CD14-positive monocyte (primary cell): ENCODE measurements at regions not wholly inside any gene's neighbourhood (a gene's known extent, or its start where the extent isn't known, plus 50 kb on each side); places are given as distances from the start of the nearest gene placed in this dataset.

Source experiments
- DNase-seq, 3 donors: peaks; one replicate each; pipeline ENCODE4 v3.0.0-alpha.2; 2011 to 2022
- H2AFZ ChIP-seq: 2 replicates; pipeline ENCODE4 v1.6.0; 2012; ENCODE audit warnings: mild to moderate bottlenecking, low read depth, low read length, inconsistent platforms; ENCODE audit not compliant: insufficient read depth, poor library complexity, severe bottlenecking
- H3K27ac ChIP-seq, 2 donors: 1 replicate in 1 of 2; 2 replicates in 1 of 2; pipeline ENCODE4 v1.5.1; 2012 to 2013; ENCODE audit warnings: low read length in 2 of 2, control low read depth in 1 of 2, inconsistent platforms in 1 of 2, low read depth in 1 of 2, mild to moderate bottlenecking in 1 of 2
- H3K27me3 ChIP-seq, 2 donors: one replicate each; pipeline versions ENCODE4 v1.6.0 to v1.6.1; 2011 to 2013; ENCODE audit warnings: low read length in 2 of 2; ENCODE audit not compliant: control insufficient read depth in 2 of 2, insufficient read depth in 2 of 2
- H3K36me3 ChIP-seq, 2 donors: replicated peaks in 1 of 2; 1 replicate in 1 of 2; 2 replicates in 1 of 2; pipeline versions ENCODE4 v1.5.1 to v1.6.1; 2012 to 2013; ENCODE audit warnings: low read length in 2 of 2, control low read depth in 1 of 2, inconsistent platforms in 1 of 2, mild to moderate bottlenecking in 1 of 2; ENCODE audit not compliant: insufficient read depth in 2 of 2, control insufficient read depth in 1 of 2
- H3K4me1 ChIP-seq, 2 donors: 1 replicate in 1 of 2; 2 replicates in 1 of 2; pipeline versions ENCODE4 v1.5.1 to v1.6.1; 2012 to 2013; ENCODE audit warnings: low read length in 2 of 2, control low read depth in 1 of 2, inconsistent platforms in 1 of 2, mild to moderate bottlenecking in 1 of 2, moderate library complexity in 1 of 2; ENCODE audit not compliant: insufficient read depth in 2 of 2, control insufficient read depth in 1 of 2
- H3K4me2 ChIP-seq: replicated peaks from 2 replicates; pipeline ENCODE3; 2012; ENCODE audit warnings: low read length, moderate library complexity, mild to moderate bottlenecking; ENCODE audit not compliant: poor library complexity, severe bottlenecking; ENCODE audit errors: extremely low read depth
- H3K4me3 ChIP-seq, 3 experiments: fragments of 200-600 bp in 1 of 3; sonication (generic) in 1 of 3; replicated peaks in 1 of 3; 1 replicate in 2 of 3; 2 replicates in 1 of 3; pipeline ENCODE4 v1.5.1; 2011 to 2013; ENCODE audit warnings: low read length in 3 of 3, mild to moderate bottlenecking in 3 of 3, control low read depth in 2 of 3, low read depth in 2 of 3, inconsistent platforms in 1 of 3, moderate library complexity in 1 of 3
- H3K79me2 ChIP-seq: 2 replicates; pipeline ENCODE4 v1.6.0; 2012; ENCODE audit warnings: mild to moderate bottlenecking, control low read depth, inconsistent platforms, low read length, moderate library complexity; ENCODE audit not compliant: insufficient read depth
- H3K9ac ChIP-seq: 2 replicates; pipeline ENCODE4 v1.6.0; 2017; ENCODE audit warnings: low read length, mild to moderate bottlenecking; ENCODE audit not compliant: insufficient read depth, poor library complexity, severe bottlenecking
- H3K9me3 ChIP-seq, 2 donors: replicated peaks in 1 of 2; 1 replicate in 1 of 2; 2 replicates in 1 of 2; pipeline versions ENCODE4 v1.5.1 to v1.6.1; 2012 to 2013; ENCODE audit warnings: low read length in 2 of 2, control low read depth in 1 of 2; ENCODE audit not compliant: control insufficient read depth in 1 of 2, insufficient read depth in 1 of 2
- H4K20me1 ChIP-seq: 2 replicates; pipeline ENCODE4 v1.6.0; 2012; ENCODE audit warnings: mild to moderate bottlenecking, low read length, control low read depth, moderate library complexity; ENCODE audit not compliant: insufficient read depth
- H3K27ac Mint-ChIP-seq, 7 donors: one replicate each; pipeline ENCODE4 v1.8.0; 2020; ENCODE audit warnings: mild to moderate bottlenecking in 7 of 7, mixed read lengths in 7 of 7, moderate library complexity in 6 of 7, inconsistent platforms in 2 of 7
- H3K27me3 Mint-ChIP-seq, 3 donors: one replicate each; pipeline ENCODE4 v1.8.0; 2021 to 2022; ENCODE audit warnings: low read depth in 3 of 3, mild to moderate bottlenecking in 3 of 3, mixed read lengths in 3 of 3, moderate library complexity in 3 of 3, inconsistent platforms in 1 of 3
- H3K36me3 Mint-ChIP-seq, 2 donors: one replicate each; pipeline ENCODE4 v1.8.0; 2020; ENCODE audit warnings: mixed read lengths in 2 of 2, inconsistent platforms in 1 of 2, mild to moderate bottlenecking in 1 of 2
- H3K4me1 Mint-ChIP-seq: one replicate; pipeline ENCODE4 v1.8.0; 2020; ENCODE audit warnings: mild to moderate bottlenecking, mixed read lengths
- H3K4me3 Mint-ChIP-seq, 2 donors: one replicate each; pipeline ENCODE4 v1.8.0; 2020; ENCODE audit warnings: mild to moderate bottlenecking in 2 of 2, mixed read lengths in 2 of 2, moderate library complexity in 1 of 2
- H3K9me3 Mint-ChIP-seq, 7 donors: one replicate each; pipeline ENCODE4 v1.8.0; 2020 to 2022; ENCODE audit warnings: mixed read lengths in 7 of 7, mild to moderate bottlenecking in 6 of 7, moderate library complexity in 6 of 7, inconsistent platforms in 2 of 7
- CTCF ChIP-seq: fragments of 200-600 bp; IDR thresholded peaks from one replicate; pipeline ENCODE4 v1.8.0; 2022; ENCODE audit warnings: antibody characterized with exemption, mild to moderate bottlenecking
- WGBS: methylation state at CpG from one replicate; pipeline ENCODE4 v1.1.5; 2013; ENCODE audit warnings: missing lambda C conversion rate; ENCODE audit not compliant: insufficient coverage; 5-methylcytosine and 5-hydroxymethylcytosine counted together
- intact Hi-C, 2 donors: fragments of 100-400 bp; cut with micrococcal nuclease; formaldehyde crosslinking; loops; one replicate each; pipeline versions ENCODE4 v1.15.0 to v1.15.1; 2023

- intact Hi-C loops: no loop called here
- H3K4me2 ChIP-seq: no peak overlapping the region
- H2AFZ ChIP-seq: no peak overlapping the region
- peaks cover 0 to 8% (median 1%) of the 10 kb centered on the region in 7 donors for H3K9me3 Mint-ChIP-seq
- H3K27me3 ChIP-seq: peaks cover 0 to 2% of the 10 kb centered on the region in 2 donors
- no peaks in the 10 kb centered on the region for H3K4me1 Mint-ChIP-seq
- no peak overlapping the region for H3K27ac Mint-ChIP-seq
- H3K9me3 ChIP-seq: no peaks in the 10 kb centered on the region
- no peak overlapping the region for H3K9ac ChIP-seq
- H3K4me3 Mint-ChIP-seq: no peak overlapping the region
- H3K4me3 ChIP-seq: no peak overlapping the region
- H4K20me1 ChIP-seq: no peaks in the 10 kb centered on the region
- no peak for DNase-seq
- H3K36me3 Mint-ChIP-seq: no peaks in the 10 kb centered on the region
- H3K36me3 ChIP-seq: no peaks in the 10 kb centered on the region
- H3K27ac ChIP-seq: no peak overlapping the region
- no peak for TF ChIP-seq CTCF
- peaks cover 0 to 5% (median 4%) of the 10 kb centered on the region in 3 donors for H3K27me3 Mint-ChIP-seq
- H3K4me1 ChIP-seq: no peaks in the 10 kb centered on the region
- H3K79me2 ChIP-seq: no peaks in the 10 kb centered on the region
- WGBS: no CpG with 5 or more reads among the region's 3 CpGs
Measured at GRCh38 chr5:15044521-15044920, 172.9 kb upstream of the ANKH start.

GRCh38 chr5:15037247-15037908, 165.8 kb upstream of the ANKH start:
- Mint-ChIP-seq H3K36me3 (no peaks in the 10 kb centered on the region), H3K4me3 (no peak overlapping the region), H3K9me3 (peaks cover 0 to 15% (median 7%) of the 10 kb centered on the region in 7 donors), H3K27ac (no peak overlapping the region), H3K4me1 (no peaks in the 10 kb centered on the region), H3K27me3 (peaks cover 0 to 6% (median 2%) of the 10 kb centered on the region in 3 donors)
- H2AFZ ChIP-seq: no peak overlapping the region
- intact Hi-C loops: no loop called here
- no peak overlapping the region for H3K9ac ChIP-seq
- H3K79me2 ChIP-seq: no peaks in the 10 kb centered on the region
- H3K27ac ChIP-seq: no peak overlapping the region
- no peaks in the 10 kb centered on the region for H4K20me1 ChIP-seq
- DNase-seq: no peak
- H3K27me3 ChIP-seq: no peaks in the 10 kb centered on the region
- no peak overlapping the region for H3K4me3 ChIP-seq
- no peak for TF ChIP-seq CTCF
- no peaks in the 10 kb centered on the region for H3K36me3 ChIP-seq
- H3K4me1 ChIP-seq: no peaks in the 10 kb centered on the region
- peaks cover 0 to 4% of the 10 kb centered on the region in 2 donors for H3K9me3 ChIP-seq
- WGBS: no CpG with 5 or more reads among the region's 4 CpGs
- no peak overlapping the region for H3K4me2 ChIP-seq
